Loucy (cell line): ENCODE measurements at regions not wholly inside any gene's neighbourhood (a gene's known extent, or its start where the extent isn't known, plus 50 kb on each side); places are given as distances from the start of the nearest gene placed in this dataset.
A peak's percentile ranks its signal among the peaks of the same experiment; 100 is the strongest.

Experiments
- H2AFZ ChIP-seq: fragments of 200-600 bp; sonication (generic); 2 replicates; pipeline ENCODE4 v1.6.0; 2016; ENCODE audit warnings: antibody characterized with exemption, mild to moderate bottlenecking, low read length, moderate library complexity
- H3F3A ChIP-seq: fragments of 200-600 bp; 2 replicates; pipeline ENCODE4 v1.6.0; 2016; ENCODE audit warnings: antibody characterized with exemption, low read depth, mild to moderate bottlenecking
- H3K27me3 ChIP-seq: fragments of 200-600 bp; sonication (generic); 2 replicates; pipeline ENCODE4 v1.6.1; 2014; ENCODE audit warnings: low read length, mild to moderate bottlenecking; ENCODE audit not compliant: insufficient read depth, poor library complexity, severe bottlenecking
- H3K36me3 ChIP-seq: fragments of 200-600 bp; sonication (generic); 2 replicates; pipeline ENCODE4 v1.6.1; 2016; ENCODE audit warnings: low read length; ENCODE audit not compliant: insufficient read depth
- H3K4me1 ChIP-seq: fragments of 200-600 bp; sonication (generic); 2 replicates; pipeline ENCODE4 v1.5.1; 2014; ENCODE audit warnings: low read length, mild to moderate bottlenecking; ENCODE audit not compliant: insufficient read depth, poor library complexity, severe bottlenecking
- H3K4me2 ChIP-seq: fragments of 200-600 bp; sonication (generic); 2 replicates; pipeline ENCODE4 v1.6.0; 2014; ENCODE audit warnings: antibody characterized with exemption, low read length, low read depth, mild to moderate bottlenecking; ENCODE audit not compliant: poor library complexity, severe bottlenecking
- H3K4me3 ChIP-seq: fragments of 200-600 bp; sonication (generic); 2 replicates; pipeline ENCODE4 v1.5.1; 2014; ENCODE audit warnings: low read length, mild to moderate bottlenecking, mixed read lengths; ENCODE audit not compliant: poor library complexity, severe bottlenecking
- H3K79me2 ChIP-seq: fragments of 200-600 bp; sonication (generic); 2 replicates; pipeline ENCODE4 v1.6.1; 2014; ENCODE audit warnings: low read length; ENCODE audit not compliant: insufficient read depth
- H3K9ac ChIP-seq: fragments of 200-600 bp; sonication (generic); 2 replicates; pipeline ENCODE4 v1.6.0; 2014; ENCODE audit warnings: mild to moderate bottlenecking, low read depth, low read length, moderate library complexity; ENCODE audit not compliant: poor library complexity, severe bottlenecking
- H3K9me2 ChIP-seq: fragments of 200-600 bp; sonication (generic); replicated peaks from 2 replicates; pipeline ENCODE4 v1.6.1; 2016; ENCODE audit warnings: low read depth, low read length, mixed read lengths
- H3K9me3 ChIP-seq: fragments of 200-600 bp; sonication (generic); 2 replicates; pipeline ENCODE4 v1.6.1; 2014; ENCODE audit warnings: mild to moderate bottlenecking, antibody characterized with exemption, low read length, low read depth; ENCODE audit not compliant: insufficient read depth
- H4K20me1 ChIP-seq: fragments of 200-600 bp; sonication (generic); 2 replicates; pipeline ENCODE4 v1.6.0; 2014; ENCODE audit warnings: antibody characterized with exemption, low read length, mild to moderate bottlenecking; ENCODE audit not compliant: insufficient read depth, poor library complexity, severe bottlenecking
- EZH2phosphoT487 ChIP-seq: fragments of 200-600 bp; IDR thresholded peaks from 2 replicates; pipeline ENCODE4 v1.6.1; 2018; ENCODE audit warnings: antibody characterized with exemption, mild to moderate bottlenecking, moderate library complexity, borderline replicate concordance
- TF ChIP-seq, protein P1 (sequence below): fragments of 200-600 bp; sonication (generic); conservative IDR thresholded peaks from 2 replicates; pipeline ENCODE4 v1.5.1; 2014; ENCODE audit warnings: mild to moderate bottlenecking, antibody characterized with exemption, low read length

DNA sequence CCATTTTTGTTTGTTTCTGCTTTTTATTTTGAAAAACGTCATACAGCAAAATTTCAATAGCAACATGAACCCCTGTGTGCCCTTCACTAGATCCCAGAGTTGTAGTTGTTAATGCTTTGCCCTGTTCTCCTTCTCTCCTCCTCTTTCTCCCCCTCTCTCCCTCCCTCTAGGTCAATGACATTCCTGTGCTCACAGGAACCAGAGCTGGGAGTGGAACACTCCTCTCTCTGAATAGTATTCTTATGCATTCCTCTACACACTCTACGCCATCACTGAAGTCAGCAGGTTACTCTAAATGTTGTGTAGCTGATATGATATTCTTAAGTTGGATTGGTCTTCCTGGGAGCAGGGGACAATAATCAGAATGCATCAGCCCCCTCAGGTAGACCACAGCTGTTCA is 243.4 kb downstream of the SYK start:
- no peaks in the 10 kb centered on the region for H3F3A ChIP-seq
- no peaks in the 10 kb centered on the region for H4K20me1 ChIP-seq
- no peak for TF ChIP-seq EZH2phosphoT487
- TF ChIP-seq, protein P1, sequence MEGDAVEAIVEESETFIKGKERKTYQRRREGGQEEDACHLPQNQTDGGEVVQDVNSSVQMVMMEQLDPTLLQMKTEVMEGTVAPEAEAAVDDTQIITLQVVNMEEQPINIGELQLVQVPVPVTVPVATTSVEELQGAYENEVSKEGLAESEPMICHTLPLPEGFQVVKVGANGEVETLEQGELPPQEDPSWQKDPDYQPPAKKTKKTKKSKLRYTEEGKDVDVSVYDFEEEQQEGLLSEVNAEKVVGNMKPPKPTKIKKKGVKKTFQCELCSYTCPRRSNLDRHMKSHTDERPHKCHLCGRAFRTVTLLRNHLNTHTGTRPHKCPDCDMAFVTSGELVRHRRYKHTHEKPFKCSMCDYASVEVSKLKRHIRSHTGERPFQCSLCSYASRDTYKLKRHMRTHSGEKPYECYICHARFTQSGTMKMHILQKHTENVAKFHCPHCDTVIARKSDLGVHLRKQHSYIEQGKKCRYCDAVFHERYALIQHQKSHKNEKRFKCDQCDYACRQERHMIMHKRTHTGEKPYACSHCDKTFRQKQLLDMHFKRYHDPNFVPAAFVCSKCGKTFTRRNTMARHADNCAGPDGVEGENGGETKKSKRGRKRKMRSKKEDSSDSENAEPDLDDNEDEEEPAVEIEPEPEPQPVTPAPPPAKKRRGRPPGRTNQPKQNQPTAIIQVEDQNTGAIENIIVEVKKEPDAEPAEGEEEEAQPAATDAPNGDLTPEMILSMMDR, result no peak
- no peaks in the 10 kb centered on the region for H3K36me3 ChIP-seq
- peaks cover 10% of the 10 kb centered on the region for H3K4me1 ChIP-seq
- H3K4me3 ChIP-seq, result no peak overlapping the region
- no peak overlapping the region for H3K9ac ChIP-seq
- H2AFZ ChIP-seq, result no peak overlapping the region
- H3K27me3 ChIP-seq, result peaks cover 7% of the 10 kb centered on the region
- no peaks in the 10 kb centered on the region for H3K9me3 ChIP-seq
- H3K79me2 ChIP-seq, result no peaks in the 10 kb centered on the region
- H3K9me2 ChIP-seq, result no peaks in the 10 kb centered on the region
- H3K4me2 ChIP-seq, result no peak overlapping the region

DNA sequence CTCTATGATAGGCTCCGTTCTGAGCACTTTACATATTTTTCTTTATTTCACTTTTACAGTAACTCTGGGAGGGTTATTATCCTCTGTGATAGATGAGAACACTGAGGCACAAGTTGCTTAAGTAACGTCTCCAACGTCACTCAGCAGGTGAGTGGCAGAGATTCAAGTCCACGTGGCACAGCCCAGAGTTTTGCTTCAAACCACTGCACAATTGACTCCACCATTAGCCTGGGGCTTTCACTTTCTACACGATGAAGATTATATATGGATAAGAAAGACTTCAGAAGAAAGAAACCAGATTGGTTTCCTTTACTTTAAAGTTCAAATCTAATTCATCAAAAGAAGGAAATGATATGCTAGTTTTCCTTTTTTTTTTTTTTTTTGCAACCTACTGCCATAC is 245.9 kb downstream of the SYK start:
- H3K79me2 ChIP-seq, result no peaks in the 10 kb centered on the region
- no peaks in the 10 kb centered on the region for H4K20me1 ChIP-seq
- H2AFZ ChIP-seq, result no peak overlapping the region
- no peaks in the 10 kb centered on the region for H3F3A ChIP-seq
- H3K27me3 ChIP-seq, result peaks cover 7% of the 10 kb centered on the region
- peak overlapping the region; percentile 38 for H3K4me3 ChIP-seq
- H3K4me1 ChIP-seq, result peaks cover 10% of the 10 kb centered on the region
- H3K9me3 ChIP-seq, result no peaks in the 10 kb centered on the region
- H3K4me2 ChIP-seq, result peak overlapping the region; percentile 42
- no peak for TF ChIP-seq EZH2phosphoT487
- TF ChIP-seq, protein P1, result no peak
- H3K36me3 ChIP-seq, result no peaks in the 10 kb centered on the region
- no peaks in the 10 kb centered on the region for H3K9me2 ChIP-seq
- H3K9ac ChIP-seq, result no peak overlapping the region

DNA sequence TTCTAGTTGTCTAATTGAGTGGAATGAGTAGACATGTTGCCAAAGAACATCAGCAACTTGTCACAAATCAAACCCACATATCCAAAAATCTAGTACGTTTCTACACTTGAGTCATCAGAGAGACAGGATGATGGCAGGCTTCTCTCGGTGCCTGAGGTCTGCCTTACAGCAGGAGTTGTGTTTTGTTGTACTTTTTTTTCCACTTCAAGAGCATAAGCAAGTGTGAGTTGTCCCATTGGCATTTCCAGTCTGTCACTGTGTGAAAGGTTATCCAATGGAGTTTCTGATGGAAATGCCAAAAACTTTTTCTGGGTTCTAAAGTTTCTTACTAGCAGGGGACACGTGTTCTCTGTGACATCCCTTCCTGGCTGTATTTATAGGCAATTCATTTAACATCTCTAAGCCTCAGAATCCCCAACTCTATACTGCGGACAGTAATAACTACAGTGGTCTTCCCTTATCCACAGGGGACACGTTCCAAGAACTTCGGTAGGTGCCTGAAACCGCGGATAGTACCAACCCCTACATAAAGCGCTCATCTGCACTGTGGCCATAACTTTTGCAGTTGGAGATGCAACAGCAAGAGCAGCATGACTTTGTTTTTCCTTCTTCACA is 246.5 kb downstream of the SYK start:
- Histone ChIP-seq H3K9me2 (no peaks in the 10 kb centered on the region), H4K20me1 (no peaks in the 10 kb centered on the region), H3K4me1 (peaks cover 10% of the 10 kb centered on the region), H3K4me3 (peak overlapping the region; percentile 38), H2AFZ (no peak overlapping the region), H3K4me2 (peak overlapping the region; percentile 42), H3K36me3 (no peaks in the 10 kb centered on the region), H3K9me3 (no peaks in the 10 kb centered on the region), H3K9ac (no peak overlapping the region), H3K79me2 (no peaks in the 10 kb centered on the region), H3F3A (no peaks in the 10 kb centered on the region), H3K27me3 (peaks cover 7% of the 10 kb centered on the region)
- TF ChIP-seq, protein P1, result no peak
- no peak for TF ChIP-seq EZH2phosphoT487
